ENCODE measurements at regions not wholly inside any gene's neighbourhood (a gene's known extent, or its start where the extent isn't known, plus 50 kb on each side); places are given as distances from the start of the nearest gene placed in this dataset.

DNA sequence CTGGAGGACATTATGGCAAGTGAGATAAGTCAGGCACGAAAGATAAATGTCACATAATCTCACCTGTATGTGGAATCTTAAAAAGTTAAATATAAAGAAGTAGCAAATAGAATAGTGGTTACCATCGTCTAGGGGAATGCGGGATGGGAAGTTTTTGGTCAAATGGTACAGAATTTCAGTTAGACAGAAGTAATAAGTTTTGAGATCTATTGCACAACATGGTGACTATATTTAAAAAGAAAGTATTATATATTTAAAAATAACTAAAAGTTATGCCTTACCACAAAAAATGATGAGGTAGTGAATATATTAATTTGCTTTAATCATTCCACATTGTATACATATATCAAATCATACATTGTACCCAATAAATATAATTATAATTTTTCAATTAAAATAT is 106.2 kb upstream of the BRINP3 start:
- Histone ChIP-seq H3K79me1 (ENCODE audit: low read depth in 1 of 2, low read length in 2 of 2) (no peaks in the 10 kb centered on the region), H4K20me1 (ENCODE audit: insufficient read depth, low read length) (no peaks in the 10 kb centered on the region), H2BK5ac (ENCODE audit: low read depth, low read length, poor library complexity, severe bottlenecking) (no peak overlapping the region), H4K8ac (ENCODE audit: low read depth in 2 of 2, low read length in 2 of 2) (no peak overlapping the region), H2AFZ (replicated peaks; ENCODE audit: low read length, poor library complexity) (no peak overlapping the region), H3K4me1 (ENCODE audit: control insufficient read depth, insufficient read depth, low read length) (no peaks in the 10 kb centered on the region), H3K9me1 (ENCODE audit: insufficient read depth, low read length) (no peaks in the 10 kb centered on the region), H3K9me3 (ENCODE audit: control insufficient read depth, insufficient read depth, low read length) (no peaks in the 10 kb centered on the region), H4K5ac (ENCODE audit: low read depth, low read length) (no peak overlapping the region), H3K14ac (replicated peaks; ENCODE audit: low read depth, low read length) (no peak overlapping the region), H2BK120ac (ENCODE audit: low read depth, low read length) (no peak overlapping the region), H2BK15ac (ENCODE audit: low read depth, low read length) (no peak overlapping the region), H3K23ac (ENCODE audit: low read depth, low read length) (no peak overlapping the region), H2AK9ac (replicated peaks; ENCODE audit: low read depth, low read length, poor library complexity) (no peak overlapping the region), H3K27me3 (ENCODE audit: control insufficient read depth, insufficient read depth, low read length) (no peaks in the 10 kb centered on the region), H3K4me2 (ENCODE audit: low read depth, low read length) (no peak overlapping the region), H3K4ac (ENCODE audit: low read depth, low read length) (no peak overlapping the region), H2AK5ac (ENCODE audit: low read depth, low read length) (no peak overlapping the region), H3K56ac (ENCODE audit: extremely low read depth, insufficient read depth, low read length) (no peak overlapping the region), H4K91ac (ENCODE audit: insufficient read depth, low read depth, low read length) (no peak overlapping the region), H3K18ac (ENCODE audit: low read depth, low read length) (no peak overlapping the region), H3K36me3 (ENCODE audit: control insufficient read depth, insufficient read depth, low read length) (no peaks in the 10 kb centered on the region), H3K27ac (ENCODE audit: insufficient read depth, low read length) (no peak overlapping the region), H3K4me3 (ENCODE audit: insufficient read depth, low read depth, low read length) (no peak overlapping the region), H3K9ac (ENCODE audit: low read depth, low read length) (no peak overlapping the region), H2BK20ac (ENCODE audit: low read depth, low read length) (no peak overlapping the region)
- dilution Hi-C loops (cut with HindIII; ENCODE audit: low sequenced_read_pairs, unreplicated experiment) (no loop called here), in situ Hi-C loops (cut with MboI; ENCODE audit: low sequenced_read_pairs) (no loop called here), intact Hi-C loops (cut with micrococcal nuclease) (no loop called here)
- no peak for DNase-seq
- POLR2A ChIA-PET (ENCODE audit: unreplicated experiment), result no interaction called here
- no peak for ATAC-seq (ENCODE audit: low read depth)
- BruUV-seq (replicated peaks), result no TSS peak
- CTCF ChIA-PET, result no interaction called here
- no CpG with 5 or more reads among the region's 3 CpGs for WGBS, 2 experiments (ENCODE audit: extremely low coverage in 2 of 2, insufficient read length in 1 of 2)
- TF ChIP-seq CEBPB (IDR thresholded peaks at IDR 0.05; ENCODE audit: low read depth, low read length), result peak; percentile 35; the same call in 1 of the 2 replicates
- TF ChIP-seq, protein P1, sequence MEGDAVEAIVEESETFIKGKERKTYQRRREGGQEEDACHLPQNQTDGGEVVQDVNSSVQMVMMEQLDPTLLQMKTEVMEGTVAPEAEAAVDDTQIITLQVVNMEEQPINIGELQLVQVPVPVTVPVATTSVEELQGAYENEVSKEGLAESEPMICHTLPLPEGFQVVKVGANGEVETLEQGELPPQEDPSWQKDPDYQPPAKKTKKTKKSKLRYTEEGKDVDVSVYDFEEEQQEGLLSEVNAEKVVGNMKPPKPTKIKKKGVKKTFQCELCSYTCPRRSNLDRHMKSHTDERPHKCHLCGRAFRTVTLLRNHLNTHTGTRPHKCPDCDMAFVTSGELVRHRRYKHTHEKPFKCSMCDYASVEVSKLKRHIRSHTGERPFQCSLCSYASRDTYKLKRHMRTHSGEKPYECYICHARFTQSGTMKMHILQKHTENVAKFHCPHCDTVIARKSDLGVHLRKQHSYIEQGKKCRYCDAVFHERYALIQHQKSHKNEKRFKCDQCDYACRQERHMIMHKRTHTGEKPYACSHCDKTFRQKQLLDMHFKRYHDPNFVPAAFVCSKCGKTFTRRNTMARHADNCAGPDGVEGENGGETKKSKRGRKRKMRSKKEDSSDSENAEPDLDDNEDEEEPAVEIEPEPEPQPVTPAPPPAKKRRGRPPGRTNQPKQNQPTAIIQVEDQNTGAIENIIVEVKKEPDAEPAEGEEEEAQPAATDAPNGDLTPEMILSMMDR (conservative IDR thresholded peaks at IDR 0.05; ENCODE audit: low read depth, low read length), result no peak

Data from IMR-90 (cell line).